CD4-positive, alpha-beta T cell treated with Interleukin-21 for 1 hour (primary cell): ENCODE measurements at regions not wholly inside any gene's neighbourhood (a gene's known extent, or its start where the extent isn't known, plus 50 kb on each side); places are given as distances from the start of the nearest gene placed in this dataset.

Source experiments
- DNase-seq: peaks from one replicate; pipeline ENCODE4 v3.0.0-alpha.2; 2020

GRCh38 chr13:103965506-103966243 lies 899.5 kb upstream of the SLC10A2 start:
- DNase-seq: no peak

GRCh38 chr13:103961784-103962183 lies 895.6 kb upstream of the SLC10A2 start:
- DNase-seq: no peak

GRCh38 chr13:103961129-103961528 lies 894.9 kb upstream of the SLC10A2 start:
- no peak for DNase-seq

GRCh38 chr13:103960001-103960400 lies 893.8 kb upstream of the SLC10A2 start:
- DNase-seq: no peak

- DNase-seq: no peak
Observed at GRCh38 chr13:103958691-103959090, 892.5 kb upstream of the SLC10A2 start.

- no peak for DNase-seq
Observed at GRCh38 chr13:103957939-103958338, 891.7 kb upstream of the SLC10A2 start.

GRCh38 chr13:103953859-103954258 lies 887.6 kb upstream of the SLC10A2 start:
- DNase-seq: no peak

GRCh38 chr13:103952183-103952582 lies 886.0 kb upstream of the SLC10A2 start:
- DNase-seq: no peak

GRCh38 chr13:103948426-103948825 lies 882.2 kb upstream of the SLC10A2 start:
- no peak for DNase-seq

- no peak for DNase-seq
Observed at GRCh38 chr13:103945836-103946235, 879.6 kb upstream of the SLC10A2 start.

- no peak for DNase-seq
Observed at GRCh38 chr13:103941506-103942140, 875.4 kb upstream of the SLC10A2 start.

GRCh38 chr13:103935117-103935516 lies 868.9 kb upstream of the SLC10A2 start:
- no peak for DNase-seq

- no peak for DNase-seq
Observed at GRCh38 chr13:103931885-103932284, 865.7 kb upstream of the SLC10A2 start.

GRCh38 chr13:103931331-103931845 lies 865.2 kb upstream of the SLC10A2 start:
- no peak for DNase-seq

- no peak for DNase-seq
Observed at GRCh38 chr13:103926118-103926517, 859.9 kb upstream of the SLC10A2 start.

GRCh38 chr13:103908911-103909310 lies 842.7 kb upstream of the SLC10A2 start:
- no peak for DNase-seq

GRCh38 chr13:103908274-103908673 lies 842.1 kb upstream of the SLC10A2 start:
- no peak for DNase-seq

- DNase-seq: no peak
Observed at GRCh38 chr13:103903790-103904189, 837.6 kb upstream of the SLC10A2 start.

- no peak for DNase-seq
Observed at GRCh38 chr13:103898481-103898880, 832.3 kb upstream of the SLC10A2 start.

- no peak for DNase-seq
Observed at GRCh38 chr13:103895835-103896531, 829.8 kb upstream of the SLC10A2 start.

GRCh38 chr13:103894626-103895025 lies 828.4 kb upstream of the SLC10A2 start:
- no peak for DNase-seq

- DNase-seq: no peak
Observed at GRCh38 chr13:103884101-103884723, 818.0 kb upstream of the SLC10A2 start.

- no peak for DNase-seq
Observed at GRCh38 chr13:103883698-103884097, 817.5 kb upstream of the SLC10A2 start.
